SK-N-SH treated with all-trans-retinoic acid at 6 μM for 48 hours (cell line): ENCODE measurements at regions not wholly inside any gene's neighbourhood (a gene's known extent, or its start where the extent isn't known, plus 50 kb on each side); places are given as distances from the start of the nearest gene placed in this dataset.

ENCODE experiments used
- ATAC-seq: fragments of 200-7000 bp; cut with Tn5 transposase; 3 replicates; pipeline ENCODE4 v1.9.1; 2020; ENCODE audit warnings: mild to moderate bottlenecking, moderate library complexity
- ARNTL ChIP-seq: fragments of 450-650 bp; formaldehyde crosslinking; IDR thresholded peaks from 2 replicates; pipeline ENCODE4 v1.5.0; 2020; ENCODE audit warnings: low read depth, mild to moderate bottlenecking, moderate library complexity, borderline replicate concordance
- CREB5 ChIP-seq: fragments of 250-450 bp; sonication (Bioruptor Pico); IDR thresholded peaks from 2 replicates; pipeline ENCODE4 v1.5.1; 2020; ENCODE audit warnings: low read depth, mild to moderate bottlenecking, moderate library complexity
- CSDC2 ChIP-seq: fragments of 250-450 bp; sonication (Bioruptor Pico); IDR thresholded peaks from 2 replicates; pipeline ENCODE4 v1.5.0; 2020; ENCODE audit warnings: mild to moderate bottlenecking, moderate library complexity
- CSRNP3 ChIP-seq: fragments of 250-450 bp; sonication (Bioruptor Pico); IDR thresholded peaks from 2 replicates; pipeline ENCODE4 v1.5.1; 2021; ENCODE audit warnings: mild to moderate bottlenecking, moderate library complexity
- GLIS3 ChIP-seq: fragments of 250-450 bp; sonication (Bioruptor Pico); IDR thresholded peaks from 2 replicates; pipeline ENCODE4 v1.5.0; 2020; ENCODE audit warnings: mild to moderate bottlenecking, moderate library complexity
- OSR1 ChIP-seq: fragments of 250-450 bp; sonication (Bioruptor Pico); IDR thresholded peaks from 2 replicates; pipeline ENCODE4 v1.8.0; 2022; ENCODE audit warnings: moderate library complexity, mild to moderate bottlenecking, inconsistent platforms
- PATZ1 ChIP-seq: fragments of 250-450 bp; sonication (Bioruptor Pico); IDR thresholded peaks from 2 replicates; pipeline ENCODE4 v1.8.0; 2020; ENCODE audit warnings: mild to moderate bottlenecking, moderate library complexity, borderline replicate concordance
- POU6F1 ChIP-seq: fragments of 250-450 bp; sonication (Bioruptor Pico); IDR thresholded peaks from 2 replicates; pipeline ENCODE4 v1.8.0; 2021; ENCODE audit warnings: low read depth, mild to moderate bottlenecking, moderate library complexity, borderline replicate concordance
- PPARA ChIP-seq: fragments of 250-450 bp; sonication (Bioruptor Pico); IDR thresholded peaks from 2 replicates; pipeline ENCODE4 v1.5.0; 2020; ENCODE audit warnings: mild to moderate bottlenecking, borderline replicate concordance
- RARB ChIP-seq: fragments of 250-450 bp; sonication (Bioruptor Pico); IDR thresholded peaks from 2 replicates; pipeline ENCODE4 v1.8.0; 2021; ENCODE audit warnings: mild to moderate bottlenecking, moderate library complexity
- SNAI2 ChIP-seq: fragments of 250-450 bp; sonication (Bioruptor Pico); IDR thresholded peaks from 2 replicates; pipeline ENCODE4 v1.5.0; 2020; ENCODE audit warnings: mild to moderate bottlenecking, moderate library complexity
- TCF4 ChIP-seq: fragments of 250-450 bp; sonication (Bioruptor Pico); IDR thresholded peaks from 2 replicates; pipeline ENCODE4 v1.8.0; 2021; ENCODE audit warnings: mild to moderate bottlenecking, moderate library complexity, borderline replicate concordance
- TOX ChIP-seq: fragments of 250-450 bp; sonication (Bioruptor Pico); IDR thresholded peaks from 2 replicates; pipeline ENCODE4 v1.8.0; 2021; ENCODE audit warnings: mild to moderate bottlenecking, moderate library complexity, borderline replicate concordance
- TSHZ2 ChIP-seq: fragments of 250-450 bp; sonication (Bioruptor Pico); IDR thresholded peaks from 2 replicates; pipeline ENCODE4 v1.5.0; 2020; ENCODE audit warnings: mild to moderate bottlenecking, moderate library complexity
- ZC3H10 ChIP-seq: fragments of 250-450 bp; sonication (Bioruptor Pico); IDR thresholded peaks from 2 replicates; pipeline ENCODE4 v1.5.1; 2021; ENCODE audit warnings: mild to moderate bottlenecking, moderate library complexity
- ZFP30 ChIP-seq: fragments of 450-650 bp; formaldehyde crosslinking; IDR thresholded peaks from 2 replicates; pipeline ENCODE4 v1.5.0; 2022; ENCODE audit warnings: mild to moderate bottlenecking, moderate library complexity
- ZNF565 ChIP-seq: fragments of 450-650 bp; formaldehyde crosslinking; conservative IDR thresholded peaks from 2 replicates; pipeline ENCODE4 v1.5.0; 2020; ENCODE audit warnings: low read depth, mild to moderate bottlenecking, moderate library complexity
- ZNF70 ChIP-seq: fragments of 450-650 bp; formaldehyde crosslinking; IDR thresholded peaks from 2 replicates; pipeline ENCODE4 v1.5.0; 2020; ENCODE audit warnings: mild to moderate bottlenecking, moderate library complexity
- ZNF8 ChIP-seq: fragments of 450-650 bp; formaldehyde crosslinking; IDR thresholded peaks from 2 replicates; pipeline ENCODE4 v1.5.0; 2020; ENCODE audit warnings: mild to moderate bottlenecking, moderate library complexity

- TF ChIP-seq PATZ1 (CRISPR knock-in tag): no peak
- no peak for TF ChIP-seq POU6F1 (CRISPR knock-in tag)
- TF ChIP-seq SNAI2: no peak
- TF ChIP-seq ZNF565 (CRISPR knock-in tag): no peak
- no peak for TF ChIP-seq TCF4
- TF ChIP-seq OSR1 (CRISPR knock-in tag): no peak
- TF ChIP-seq ZNF70 (CRISPR knock-in tag): no peak
- TF ChIP-seq, all 23 proteins: peak for 0
Observed at GRCh38 chr2:195124391-195125079, 532.5 kb upstream of the SLC39A10 start (continued).

GRCh38 chr2:195122653-195123052 is 534.4 kb upstream of the SLC39A10 start:
- TF ChIP-seq CSDC2 (CRISPR knock-in tag) (no peak), POU6F1 (CRISPR knock-in tag) (no peak), GLIS3 (no peak), SNAI2 (no peak), ZC3H10 (CRISPR knock-in tag) (no peak), OSR1 (CRISPR knock-in tag) (no peak), PPARA (CRISPR knock-in tag) (no peak), ZFP30 (CRISPR knock-in tag) (no peak), TSHZ2 (no peak), PATZ1 (CRISPR knock-in tag) (no peak), CSRNP3 (no peak), TOX (no peak), ZNF565 (CRISPR knock-in tag) (no peak)
- no peak for ATAC-seq

- no peak for TF ChIP-seq GLIS3
- ATAC-seq: no peak
Observed at GRCh38 chr2:195121341-195121740, 535.7 kb upstream of the SLC39A10 start.

GRCh38 chr2:195119231-195119630 is 537.8 kb upstream of the SLC39A10 start:
- ATAC-seq: no peak
- no peak for TF ChIP-seq CREB5 (CRISPR knock-in tag)
- TF ChIP-seq ZC3H10 (CRISPR knock-in tag): no peak
- no peak for TF ChIP-seq ZNF70 (CRISPR knock-in tag)
- TF ChIP-seq CSRNP3: no peak
- no peak for TF ChIP-seq TOX
- no peak for TF ChIP-seq GLIS3
- no peak for TF ChIP-seq TCF4
- no peak for TF ChIP-seq RARB (CRISPR knock-in tag)
- no peak for TF ChIP-seq OSR1 (CRISPR knock-in tag)
- TF ChIP-seq ZFP30 (CRISPR knock-in tag): no peak
- no peak for TF ChIP-seq ARNTL
- TF ChIP-seq ZNF8 (CRISPR knock-in tag): no peak
- TF ChIP-seq CSDC2 (CRISPR knock-in tag): no peak
